ENCODE measurements at regions not wholly inside any gene's neighbourhood (a gene's known extent, or its start where the extent isn't known, plus 50 kb on each side); places are given as distances from the start of the nearest gene placed in this dataset.

DNA sequence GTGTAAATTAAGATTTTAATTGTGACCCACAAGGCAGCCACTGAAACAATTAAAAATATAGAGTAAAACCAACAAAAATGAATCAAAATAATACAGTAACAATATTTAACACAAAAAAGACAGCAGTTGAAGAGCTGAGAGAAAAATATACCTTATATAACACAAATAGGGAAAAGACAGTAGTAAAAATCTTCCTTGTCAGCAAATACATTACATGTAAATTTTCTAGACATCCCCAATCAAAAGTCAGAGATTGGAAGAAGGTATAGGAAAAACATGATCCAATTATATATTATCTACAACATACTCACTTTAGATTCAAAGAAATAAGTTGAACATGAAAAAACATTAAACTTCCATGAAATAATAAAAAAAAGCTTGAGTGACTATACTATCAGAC, 330.8 kb downstream of the UBE2NL start:
- no peak for DNase-seq
- no peak overlapping the region for H4K91ac ChIP-seq (ENCODE audit: insufficient read length, low read depth, low read length)
- Mint-ChIP-seq H3K4me1 (no peaks in the 10 kb centered on the region), H3K9me3 (peaks cover 34 to 48% of the 10 kb centered on the region in 2 experiments), H3K4me3 (no peak overlapping the region), H3K27me3 (ENCODE audit: low read depth) (no peaks in the 10 kb centered on the region), H3K27ac (no peak overlapping the region), H3K36me3 (ENCODE audit: insufficient read depth in 1 of 3, low read depth in 3 of 3) (no peaks in the 10 kb centered on the region)
- H2BK5ac ChIP-seq (ENCODE audit: insufficient read length, low read length), result no peak overlapping the region
- H3K9me3 ChIP-seq (ENCODE audit: control insufficient read depth, low read depth, low read length), result peaks cover 12% of the 10 kb centered on the region
- no peak overlapping the region for H3K4ac ChIP-seq (ENCODE audit: low read depth, low read length)
- no peak overlapping the region for H2BK120ac ChIP-seq (ENCODE audit: low read depth, low read length, poor library complexity, severe bottlenecking)
- H3K4me1 ChIP-seq (ENCODE audit: insufficient read depth, low read length), result no peaks in the 10 kb centered on the region
- H4K8ac ChIP-seq (replicated peaks; ENCODE audit: insufficient read length, low read depth, low read length), result no peak overlapping the region
- H3K23ac ChIP-seq (ENCODE audit: insufficient read length, low read depth, low read length), result no peak overlapping the region
- H3K79me2 ChIP-seq (ENCODE audit: insufficient read depth, low read length), result no peaks in the 10 kb centered on the region
- no peak overlapping the region for H2BK12ac ChIP-seq (ENCODE audit: insufficient read length, low read depth, low read length)
- H2BK15ac ChIP-seq (ENCODE audit: low read depth, low read length), result no peak overlapping the region
- no peak overlapping the region for H2AFZ ChIP-seq (ENCODE audit: low read length)
- no peak overlapping the region for H4K5ac ChIP-seq (ENCODE audit: insufficient read length, low read depth, low read length)
- H3K18ac ChIP-seq (ENCODE audit: insufficient read length, low read depth, low read length), result no peak overlapping the region
- no peak overlapping the region for H3T11ph ChIP-seq (ENCODE audit: low read length)
- no peaks in the 10 kb centered on the region for H3K23me2 ChIP-seq (ENCODE audit: insufficient read length, low read depth, low read length, poor library complexity, severe bottlenecking)
- no peaks in the 10 kb centered on the region for H3K79me1 ChIP-seq (ENCODE audit: insufficient read depth, low read depth, low read length, poor library complexity, severe bottlenecking)
- H4K20me1 ChIP-seq (ENCODE audit: control insufficient read depth, insufficient read depth, insufficient read length), result no peaks in the 10 kb centered on the region
- TF ChIP-seq, protein P1, sequence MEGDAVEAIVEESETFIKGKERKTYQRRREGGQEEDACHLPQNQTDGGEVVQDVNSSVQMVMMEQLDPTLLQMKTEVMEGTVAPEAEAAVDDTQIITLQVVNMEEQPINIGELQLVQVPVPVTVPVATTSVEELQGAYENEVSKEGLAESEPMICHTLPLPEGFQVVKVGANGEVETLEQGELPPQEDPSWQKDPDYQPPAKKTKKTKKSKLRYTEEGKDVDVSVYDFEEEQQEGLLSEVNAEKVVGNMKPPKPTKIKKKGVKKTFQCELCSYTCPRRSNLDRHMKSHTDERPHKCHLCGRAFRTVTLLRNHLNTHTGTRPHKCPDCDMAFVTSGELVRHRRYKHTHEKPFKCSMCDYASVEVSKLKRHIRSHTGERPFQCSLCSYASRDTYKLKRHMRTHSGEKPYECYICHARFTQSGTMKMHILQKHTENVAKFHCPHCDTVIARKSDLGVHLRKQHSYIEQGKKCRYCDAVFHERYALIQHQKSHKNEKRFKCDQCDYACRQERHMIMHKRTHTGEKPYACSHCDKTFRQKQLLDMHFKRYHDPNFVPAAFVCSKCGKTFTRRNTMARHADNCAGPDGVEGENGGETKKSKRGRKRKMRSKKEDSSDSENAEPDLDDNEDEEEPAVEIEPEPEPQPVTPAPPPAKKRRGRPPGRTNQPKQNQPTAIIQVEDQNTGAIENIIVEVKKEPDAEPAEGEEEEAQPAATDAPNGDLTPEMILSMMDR (conservative IDR thresholded peaks at IDR 0.05), result no peak
- H3K27me3 ChIP-seq (ENCODE audit: insufficient read depth, low read length), result no peaks in the 10 kb centered on the region
- H3K56ac ChIP-seq (ENCODE audit: insufficient read length, low read depth, low read length), result no peak overlapping the region
- H2BK20ac ChIP-seq (ENCODE audit: low read depth, low read length, poor library complexity, severe bottlenecking), result no peak overlapping the region
- H2AK5ac ChIP-seq (ENCODE audit: insufficient read length, low read length), result no peak overlapping the region
- no peak overlapping the region for H3K4me2 ChIP-seq (ENCODE audit: insufficient read depth, insufficient read length, low read length)
- H3K14ac ChIP-seq (ENCODE audit: insufficient read depth, low read length), result no peak overlapping the region
- H3K9ac ChIP-seq (ENCODE audit: extremely low read depth, insufficient read length, low read length), result no peak overlapping the region
- no peak overlapping the region for H3K27ac ChIP-seq (ENCODE audit: insufficient read length, low read depth, low read length)

Data from H9 (cell line).